ENCODE measurements at regions not wholly inside any gene's neighbourhood (a gene's known extent, or its start where the extent isn't known, plus 50 kb on each side); places are given as distances from the start of the nearest gene placed in this dataset.

DNA sequence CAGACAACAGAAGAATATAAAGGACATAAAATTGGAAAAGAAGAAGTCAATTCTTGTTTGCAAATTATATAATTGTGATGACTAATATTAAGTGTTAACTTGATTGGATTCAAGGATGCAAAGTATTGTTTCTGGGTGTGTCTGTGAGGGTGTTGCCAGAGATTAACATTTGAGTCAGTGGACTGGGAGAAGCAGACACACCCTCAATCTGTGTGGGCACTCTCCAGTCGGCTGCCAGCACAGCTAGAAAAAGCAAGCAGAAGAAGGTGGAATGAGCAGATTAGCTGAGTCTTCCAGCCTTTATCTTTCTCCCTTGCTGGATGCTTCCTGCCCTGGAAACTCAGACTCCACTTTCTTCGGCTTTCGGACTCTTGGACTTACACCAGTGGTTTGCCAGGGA, 51.7 kb downstream of the UBE2NL start:
- no peak overlapping the region for H3K4ac ChIP-seq (ENCODE audit: low read length)
- no peak overlapping the region for H4K8ac ChIP-seq (ENCODE audit: low read depth, low read length)
- H3K14ac ChIP-seq (ENCODE audit: low read length), result no peak overlapping the region
- H4K91ac ChIP-seq (ENCODE audit: low read depth, low read length, poor library complexity), result no peak overlapping the region
- H2BK120ac ChIP-seq (ENCODE audit: low read depth, low read length), result no peak overlapping the region
- no peak overlapping the region for H3K18ac ChIP-seq (ENCODE audit: low read length)
- H2BK12ac ChIP-seq (ENCODE audit: low read length), result no peak overlapping the region
- no peak overlapping the region for H3K4me3 ChIP-seq (ENCODE audit: low read length in 2 of 2)
- H3K9ac ChIP-seq (ENCODE audit: low read depth, low read length, poor library complexity), result no peak overlapping the region
- H3K27me3 ChIP-seq (ENCODE audit: control insufficient read depth in 3 of 3, insufficient read depth in 3 of 3, low read depth in 1 of 3, low read length in 3 of 3), result no peaks in the 10 kb centered on the region
- no peak overlapping the region for H3K27ac ChIP-seq (replicated peaks; ENCODE audit: low read length)
- DNase-seq (ENCODE audit: low spot score), result no peak
- H2AFZ ChIP-seq (ENCODE audit: low read length), result no peak overlapping the region
- H3K4me1 ChIP-seq (ENCODE audit: control insufficient read depth in 2 of 2, insufficient read depth in 1 of 2, low read depth in 1 of 2, low read length in 2 of 2), result no peaks in the 10 kb centered on the region
- no peaks in the 10 kb centered on the region for H3K36me3 ChIP-seq (replicated peaks in 1 of 2; ENCODE audit: control insufficient read depth in 2 of 2, insufficient read depth in 2 of 2, low read length in 2 of 2)
- no peak overlapping the region for H2BK5ac ChIP-seq (ENCODE audit: low read length)
- no peak overlapping the region for H2AK5ac ChIP-seq (ENCODE audit: low read depth, low read length)
- no CpG with 5 or more reads among the region's 3 CpGs for WGBS, 2 donors (ENCODE audit: extremely low coverage in 2 of 2, insufficient read length in 2 of 2, insufficient replicate concordance in 1 of 2)
- H3K23ac ChIP-seq (ENCODE audit: low read depth, low read length, poor library complexity), result no peak overlapping the region
- H3K4me2 ChIP-seq (ENCODE audit: insufficient read depth, low read length, poor library complexity, severe bottlenecking), result no peak overlapping the region
- H3K79me1 ChIP-seq (ENCODE audit: low read depth, low read length), result no peaks in the 10 kb centered on the region
- H2BK15ac ChIP-seq (ENCODE audit: low read length), result no peak overlapping the region
- H3K9me3 ChIP-seq (replicated peaks in 1 of 2; ENCODE audit: control insufficient read depth in 2 of 2, insufficient read depth in 1 of 2, low read depth in 1 of 2, low read length in 2 of 2), result no peaks in the 10 kb centered on the region

DNA sequence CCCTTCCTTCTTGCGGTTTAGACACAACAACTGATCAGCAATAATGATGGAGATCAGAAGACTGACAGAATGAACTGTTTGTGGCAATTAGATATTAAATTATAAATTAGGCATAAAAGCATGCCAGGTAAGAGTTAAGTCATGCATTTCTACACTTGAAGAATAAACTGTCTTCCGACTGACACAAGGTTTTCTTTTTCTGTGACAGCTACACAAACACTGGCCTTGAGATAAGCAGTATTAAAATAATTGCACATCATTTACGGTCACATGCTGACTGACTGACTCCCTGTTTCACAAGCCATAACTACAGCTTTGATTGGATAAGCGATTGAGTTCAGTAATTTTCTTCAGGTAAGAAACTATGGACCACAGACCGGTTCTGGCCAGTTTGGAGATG, 56.2 kb downstream of the UBE2NL start:
- H2AFZ ChIP-seq (ENCODE audit: low read length), result no peak overlapping the region
- H3K4me1 ChIP-seq (ENCODE audit: control insufficient read depth in 2 of 2, insufficient read depth in 1 of 2, low read depth in 1 of 2, low read length in 2 of 2), result no peaks in the 10 kb centered on the region
- no peak overlapping the region for H2BK15ac ChIP-seq (ENCODE audit: low read length)
- no peaks in the 10 kb centered on the region for H3K27me3 ChIP-seq (ENCODE audit: control insufficient read depth in 3 of 3, insufficient read depth in 3 of 3, low read depth in 1 of 3, low read length in 3 of 3)
- no peak overlapping the region for H3K4me3 ChIP-seq (ENCODE audit: low read length in 2 of 2)
- H3K79me1 ChIP-seq (ENCODE audit: low read depth, low read length), result no peaks in the 10 kb centered on the region
- no peaks in the 10 kb centered on the region for H3K36me3 ChIP-seq (replicated peaks in 1 of 2; ENCODE audit: control insufficient read depth in 2 of 2, insufficient read depth in 2 of 2, low read length in 2 of 2)
- no peak overlapping the region for H4K91ac ChIP-seq (ENCODE audit: low read depth, low read length, poor library complexity)
- H2BK120ac ChIP-seq (ENCODE audit: low read depth, low read length), result no peak overlapping the region
- H4K8ac ChIP-seq (ENCODE audit: low read depth, low read length), result no peak overlapping the region
- WGBS, 2 donors (ENCODE audit: extremely low coverage in 2 of 2, insufficient read length in 2 of 2, insufficient replicate concordance in 1 of 2), result no CpG with 5 or more reads among the region's 5 CpGs
- no peak overlapping the region for H2AK5ac ChIP-seq (ENCODE audit: low read depth, low read length)
- H3K18ac ChIP-seq (ENCODE audit: low read length), result no peak overlapping the region
- H2BK12ac ChIP-seq (ENCODE audit: low read length), result no peak overlapping the region
- H3K14ac ChIP-seq (ENCODE audit: low read length), result no peak overlapping the region
- H3K27ac ChIP-seq (replicated peaks; ENCODE audit: low read length), result no peak overlapping the region
- H3K4ac ChIP-seq (ENCODE audit: low read length), result no peak overlapping the region
- no peak overlapping the region for H3K4me2 ChIP-seq (ENCODE audit: insufficient read depth, low read length, poor library complexity, severe bottlenecking)
- H3K9ac ChIP-seq (ENCODE audit: low read depth, low read length, poor library complexity), result no peak overlapping the region
- no peak overlapping the region for H3K23ac ChIP-seq (ENCODE audit: low read depth, low read length, poor library complexity)
- H2BK5ac ChIP-seq (ENCODE audit: low read length), result no peak overlapping the region
- H3K9me3 ChIP-seq (replicated peaks in 1 of 2; ENCODE audit: control insufficient read depth in 2 of 2, insufficient read depth in 1 of 2, low read depth in 1 of 2, low read length in 2 of 2), result no peaks in the 10 kb centered on the region
- no peak for DNase-seq (ENCODE audit: low spot score)

GRCh38 chrX:143945171-143945570, 61.3 kb downstream of the UBE2NL start:
- H3K14ac ChIP-seq (ENCODE audit: low read length), result no peak overlapping the region

GRCh38 chrX:143964549-143964948, 80.7 kb downstream of the UBE2NL start:
- Histone ChIP-seq H3K14ac (ENCODE audit: low read length) (no peak overlapping the region), H4K8ac (ENCODE audit: low read depth, low read length) (no peak overlapping the region), H4K91ac (ENCODE audit: low read depth, low read length, poor library complexity) (no peak overlapping the region), H3K4me1 (ENCODE audit: control insufficient read depth in 2 of 2, insufficient read depth in 1 of 2, low read depth in 1 of 2, low read length in 2 of 2) (no peaks in the 10 kb centered on the region), H3K18ac (ENCODE audit: low read length) (no peak overlapping the region), H3K4me3 (ENCODE audit: low read length in 2 of 2) (no peak overlapping the region), H3K9me3 (replicated peaks in 1 of 2; ENCODE audit: control insufficient read depth in 2 of 2, insufficient read depth in 1 of 2, low read depth in 1 of 2, low read length in 2 of 2) (no peaks in the 10 kb centered on the region), H2BK15ac (ENCODE audit: low read length) (no peak overlapping the region), H2BK5ac (ENCODE audit: low read length) (no peak overlapping the region), H2BK120ac (ENCODE audit: low read depth, low read length) (no peak overlapping the region), H3K27me3 (ENCODE audit: control insufficient read depth in 3 of 3, insufficient read depth in 3 of 3, low read depth in 1 of 3, low read length in 3 of 3) (no peaks in the 10 kb centered on the region), H3K79me1 (ENCODE audit: low read depth, low read length) (no peaks in the 10 kb centered on the region), H2AFZ (ENCODE audit: low read length) (no peak overlapping the region), H3K4ac (ENCODE audit: low read length) (no peak overlapping the region), H2BK12ac (ENCODE audit: low read length) (no peak overlapping the region), H3K27ac (replicated peaks; ENCODE audit: low read length) (no peak overlapping the region), H3K36me3 (replicated peaks in 1 of 2; ENCODE audit: control insufficient read depth in 2 of 2, insufficient read depth in 2 of 2, low read length in 2 of 2) (no peaks in the 10 kb centered on the region), H3K9ac (ENCODE audit: low read depth, low read length, poor library complexity) (no peak overlapping the region), H3K4me2 (ENCODE audit: insufficient read depth, low read length, poor library complexity, severe bottlenecking) (no peak overlapping the region), H3K23ac (ENCODE audit: low read depth, low read length, poor library complexity) (no peak overlapping the region), H2AK5ac (ENCODE audit: low read depth, low read length) (no peak overlapping the region)
- no peak for DNase-seq (ENCODE audit: low spot score)
- WGBS, 2 donors (ENCODE audit: extremely low coverage in 2 of 2, insufficient read length in 2 of 2, insufficient replicate concordance in 1 of 2), result no CpG with 5 or more reads among the region's 6 CpGs

More at GRCh38 chrX:143945171-143945570, 61.3 kb downstream of the UBE2NL start:
- no peak overlapping the region for H4K91ac ChIP-seq (ENCODE audit: low read depth, low read length, poor library complexity)
- H2AK5ac ChIP-seq (ENCODE audit: low read depth, low read length), result no peak overlapping the region
- H3K36me3 ChIP-seq (replicated peaks in 1 of 2; ENCODE audit: control insufficient read depth in 2 of 2, insufficient read depth in 2 of 2, low read length in 2 of 2), result no peaks in the 10 kb centered on the region
- H3K4me2 ChIP-seq (ENCODE audit: insufficient read depth, low read length, poor library complexity, severe bottlenecking), result no peak overlapping the region
- H3K27ac ChIP-seq (replicated peaks; ENCODE audit: low read length), result no peak overlapping the region
- H3K4me1 ChIP-seq (ENCODE audit: control insufficient read depth in 2 of 2, insufficient read depth in 1 of 2, low read depth in 1 of 2, low read length in 2 of 2), result no peaks in the 10 kb centered on the region
- no peak overlapping the region for H3K4ac ChIP-seq (ENCODE audit: low read length)
- no peaks in the 10 kb centered on the region for H3K9me3 ChIP-seq (replicated peaks in 1 of 2; ENCODE audit: control insufficient read depth in 2 of 2, insufficient read depth in 1 of 2, low read depth in 1 of 2, low read length in 2 of 2)
- no peak overlapping the region for H2BK5ac ChIP-seq (ENCODE audit: low read length)
- H3K4me3 ChIP-seq (ENCODE audit: low read length in 2 of 2), result no peak overlapping the region
- H2AFZ ChIP-seq (ENCODE audit: low read length), result no peak overlapping the region
- no peak overlapping the region for H2BK120ac ChIP-seq (ENCODE audit: low read depth, low read length)
- no peaks in the 10 kb centered on the region for H3K79me1 ChIP-seq (ENCODE audit: low read depth, low read length)
- no peak overlapping the region for H2BK12ac ChIP-seq (ENCODE audit: low read length)
- no peak overlapping the region for H3K9ac ChIP-seq (ENCODE audit: low read depth, low read length, poor library complexity)
- WGBS, 2 donors (ENCODE audit: extremely low coverage in 2 of 2, insufficient read length in 2 of 2, insufficient replicate concordance in 1 of 2), result no CpG with 5 or more reads among the region's 2 CpGs
- H3K18ac ChIP-seq (ENCODE audit: low read length), result no peak overlapping the region
- H2BK15ac ChIP-seq (ENCODE audit: low read length), result no peak overlapping the region
- H4K8ac ChIP-seq (ENCODE audit: low read depth, low read length), result no peak overlapping the region
- no peak overlapping the region for H3K23ac ChIP-seq (ENCODE audit: low read depth, low read length, poor library complexity)
- H3K27me3 ChIP-seq (ENCODE audit: control insufficient read depth in 3 of 3, insufficient read depth in 3 of 3, low read depth in 1 of 3, low read length in 3 of 3), result no peaks in the 10 kb centered on the region
- no peak for DNase-seq (ENCODE audit: low spot score)

All from neuronal stem cell (in vitro differentiated cells).